ENCODE measurements at regions not wholly inside any gene's neighbourhood (a gene's known extent, or its start where the extent isn't known, plus 50 kb on each side); places are given as distances from the start of the nearest gene placed in this dataset.

GRCh38 chr12:74449872-74450271, 87.8 kb upstream of the ATXN7L3B start:
- no peaks in the 10 kb centered on the region for H3K36me3 ChIP-seq
- no peak overlapping the region for H3K4me3 ChIP-seq
- no peaks in the 10 kb centered on the region for H3K9me3 ChIP-seq
- DNase-seq = peak; percentile 47
- no peaks in the 10 kb centered on the region for H3K27me3 ChIP-seq

- H3K27me3 ChIP-seq = no peaks in the 10 kb centered on the region
- DNase-seq = no peak
- no peaks in the 10 kb centered on the region for H3K9me3 ChIP-seq
- H3K36me3 ChIP-seq = no peaks in the 10 kb centered on the region
- H3K4me3 ChIP-seq = no peak overlapping the region
Observed at GRCh38 chr12:74454109-74454508, 83.5 kb upstream of the ATXN7L3B start.

GRCh38 chr12:74455429-74455828, 82.2 kb upstream of the ATXN7L3B start:
- H3K4me3 ChIP-seq = no peak overlapping the region
- H3K9me3 ChIP-seq = no peaks in the 10 kb centered on the region
- H3K27me3 ChIP-seq = no peaks in the 10 kb centered on the region
- H3K36me3 ChIP-seq = no peaks in the 10 kb centered on the region
- DNase-seq = no peak

GRCh38 chr12:74456431-74456830, 81.2 kb upstream of the ATXN7L3B start:
- Histone ChIP-seq H3K36me3 (no peaks in the 10 kb centered on the region), H3K9me3 (no peaks in the 10 kb centered on the region), H3K27me3 (no peaks in the 10 kb centered on the region), H3K4me3 (no peak overlapping the region)
- DNase-seq = no peak

GRCh38 chr12:74468401-74468800, 69.2 kb upstream of the ATXN7L3B start:
- no peaks in the 10 kb centered on the region for H3K36me3 ChIP-seq
- no peaks in the 10 kb centered on the region for H3K9me3 ChIP-seq
- H3K4me3 ChIP-seq = no peak overlapping the region
- H3K27me3 ChIP-seq = no peaks in the 10 kb centered on the region
- DNase-seq = no peak

GRCh38 chr12:74476234-74476633, 61.4 kb upstream of the ATXN7L3B start:
- no peak overlapping the region for H3K4me3 ChIP-seq
- H3K27me3 ChIP-seq = no peaks in the 10 kb centered on the region
- no peak for DNase-seq
- H3K36me3 ChIP-seq = no peaks in the 10 kb centered on the region
- H3K9me3 ChIP-seq = no peaks in the 10 kb centered on the region

- Histone ChIP-seq H3K36me3 (no peaks in the 10 kb centered on the region), H3K4me3 (no peak overlapping the region), H3K27me3 (no peaks in the 10 kb centered on the region), H3K9me3 (no peaks in the 10 kb centered on the region)
- DNase-seq = no peak
Observed at GRCh38 chr12:74481078-74481477, 56.6 kb upstream of the ATXN7L3B start.

GRCh38 chr12:74482115-74482514, 55.5 kb upstream of the ATXN7L3B start:
- Histone ChIP-seq H3K36me3 (no peaks in the 10 kb centered on the region), H3K9me3 (no peaks in the 10 kb centered on the region)

GRCh38 chr12:74483057-74483456, 54.6 kb upstream of the ATXN7L3B start:
- Histone ChIP-seq H3K27me3 (no peaks in the 10 kb centered on the region), H3K4me3 (no peak overlapping the region), H3K9me3 (no peaks in the 10 kb centered on the region), H3K36me3 (no peaks in the 10 kb centered on the region)
- DNase-seq = no peak

More at GRCh38 chr12:74482115-74482514, 55.5 kb upstream of the ATXN7L3B start:
- no peak for DNase-seq
- Histone ChIP-seq H3K4me3 (no peak overlapping the region), H3K27me3 (no peaks in the 10 kb centered on the region)
